ENCODE measurements at regions not wholly inside any gene's neighbourhood (a gene's known extent, or its start where the extent isn't known, plus 50 kb on each side); places are given as distances from the start of the nearest gene placed in this dataset.

DNA sequence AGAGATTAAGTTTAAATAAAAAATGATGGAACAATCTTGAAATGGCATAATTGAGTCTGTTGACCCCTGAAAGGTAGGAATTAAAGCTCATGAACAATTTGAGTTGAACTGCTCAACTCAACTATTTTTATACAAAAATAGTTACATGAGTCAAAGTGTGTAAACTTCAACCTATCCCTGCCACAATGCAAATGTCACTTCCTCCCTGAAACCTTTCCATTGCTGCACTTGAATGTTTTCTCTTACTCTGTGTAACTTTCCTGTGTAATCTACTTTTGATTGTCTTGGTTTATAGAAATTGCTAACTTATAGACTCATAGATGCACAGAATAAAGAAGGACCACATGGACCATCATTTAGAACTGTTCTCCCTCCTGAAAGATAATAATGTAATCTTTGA, 218.5 kb downstream of the GBA3 start:
- no peak for DNase-seq

DNA sequence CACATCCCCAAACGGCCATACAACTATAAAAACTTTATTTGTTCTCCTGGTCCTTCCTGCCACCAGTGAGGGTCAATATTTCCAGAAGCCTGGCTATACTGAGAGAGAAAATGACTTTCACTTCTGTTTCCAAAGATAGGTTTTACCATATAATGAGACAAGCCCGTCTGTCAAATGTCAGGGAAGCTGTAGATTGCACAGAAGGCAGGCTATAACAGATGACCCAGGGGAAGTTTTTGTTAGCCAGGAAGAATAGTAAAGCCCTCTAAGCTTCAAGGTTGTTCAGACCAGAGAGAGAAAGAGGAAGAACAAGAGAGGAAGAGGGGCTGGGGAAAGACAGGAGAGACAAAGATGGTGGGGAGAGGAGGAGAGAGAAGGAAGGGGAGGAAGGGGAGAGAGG, 217.5 kb downstream of the GBA3 start:
- no peak for DNase-seq

DNA sequence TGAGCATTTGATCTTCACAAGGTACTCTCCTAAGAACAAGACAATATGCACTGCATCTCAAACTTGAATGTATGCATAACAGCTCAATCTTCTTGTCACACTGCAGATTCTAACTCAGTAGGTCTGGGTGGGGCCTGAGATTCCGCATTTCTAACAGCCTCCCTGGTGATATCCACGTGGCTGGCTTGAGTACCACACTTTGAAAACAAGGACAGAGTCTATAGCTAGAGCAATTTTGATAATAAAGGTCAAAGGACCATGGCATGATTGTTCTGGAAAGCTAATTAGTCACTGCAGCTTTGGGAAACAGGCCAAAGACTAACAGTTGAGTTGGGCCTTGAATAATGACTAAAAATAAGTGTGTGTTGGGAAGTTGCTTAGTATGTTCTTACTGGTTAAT, 213.3 kb downstream of the GBA3 start:
- DNase-seq, result no peak

DNA sequence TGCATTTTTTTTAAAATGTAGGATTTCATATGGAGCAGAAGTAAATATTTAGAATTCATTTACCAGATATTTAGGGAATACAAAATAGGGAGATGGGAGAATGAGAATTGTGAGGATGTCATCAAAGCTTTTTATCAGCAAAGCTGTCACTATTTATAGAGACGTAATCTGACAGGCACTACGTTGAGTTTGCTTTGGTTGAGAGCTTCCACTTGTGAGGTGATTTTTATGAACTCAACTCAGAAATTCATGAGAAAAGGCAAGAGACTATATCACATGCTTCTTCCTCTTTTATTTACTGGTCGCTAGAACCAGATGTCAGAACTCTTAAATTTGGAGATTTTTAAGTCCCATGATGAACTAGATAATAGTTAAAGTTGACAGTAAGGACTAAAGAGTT, 211.2 kb downstream of the GBA3 start:
- no peak for DNase-seq

DNA sequence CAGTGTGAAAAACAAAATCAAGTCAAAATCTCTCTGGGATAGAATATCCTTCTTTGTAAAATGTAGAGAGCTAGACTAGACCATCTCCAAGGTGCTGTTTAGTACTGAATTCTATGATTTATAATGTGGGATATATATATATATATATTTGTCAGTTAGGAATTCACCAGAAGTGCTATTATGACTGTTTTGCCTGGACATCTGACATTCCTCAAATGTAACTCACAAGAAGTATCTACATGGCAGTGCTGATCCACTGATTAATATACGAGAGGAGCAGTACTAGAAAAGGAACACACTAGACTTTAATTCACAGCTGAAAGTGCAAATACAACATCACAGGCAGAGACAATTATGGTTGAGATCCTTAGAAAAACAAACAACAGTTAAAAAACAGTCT, 208.9 kb downstream of the GBA3 start:
- no peak for DNase-seq

DNA sequence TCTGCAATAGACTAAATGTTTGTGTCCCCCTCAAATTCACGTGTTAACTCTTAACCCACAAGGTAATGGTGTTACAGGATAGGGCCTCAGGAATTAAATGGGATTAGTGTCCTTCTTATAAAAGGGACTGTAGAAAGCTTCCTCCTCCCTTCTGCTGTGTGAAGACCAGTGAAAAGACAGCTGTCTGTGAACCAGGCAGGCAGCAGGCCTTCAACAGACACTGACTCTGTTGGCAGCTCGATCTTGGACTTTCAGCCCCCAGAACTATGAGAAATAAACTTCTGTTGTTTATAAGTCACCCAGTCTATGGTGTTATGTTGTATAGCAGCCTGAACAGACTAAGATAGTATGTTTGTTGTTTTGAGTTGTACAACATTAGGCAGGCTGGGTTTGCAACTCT, 208.1 kb downstream of the GBA3 start:
- DNase-seq, result no peak

DNA sequence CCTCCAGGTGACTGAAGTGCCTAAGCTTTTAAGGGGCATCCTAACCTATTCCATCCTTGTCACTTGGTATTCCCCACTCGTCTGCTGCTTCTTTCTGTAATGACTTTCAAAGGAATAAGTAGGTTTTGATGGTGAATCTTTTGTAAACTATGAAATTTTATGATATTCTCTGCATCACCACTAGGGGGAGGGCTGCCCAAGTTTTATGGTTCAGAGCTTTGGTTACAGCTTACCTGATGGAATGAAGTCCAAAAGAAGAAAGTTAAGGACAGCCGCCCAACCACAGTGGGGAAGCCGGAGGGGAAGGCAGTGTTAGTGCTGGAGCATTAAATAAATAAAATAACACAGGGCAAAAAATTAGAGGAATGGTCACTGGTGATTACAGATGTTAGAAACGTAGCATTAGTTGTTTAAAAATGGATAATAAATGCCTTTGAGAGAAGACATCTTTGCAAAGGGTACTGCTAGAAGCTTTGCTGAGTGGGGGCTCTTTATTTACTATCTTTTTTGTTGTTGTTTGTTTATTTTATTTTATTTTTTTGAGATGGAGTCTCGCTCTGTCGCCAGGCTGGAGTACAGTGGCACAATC, 204.9 kb downstream of the GBA3 start:
- DNase-seq, result peak; percentile 12

DNA sequence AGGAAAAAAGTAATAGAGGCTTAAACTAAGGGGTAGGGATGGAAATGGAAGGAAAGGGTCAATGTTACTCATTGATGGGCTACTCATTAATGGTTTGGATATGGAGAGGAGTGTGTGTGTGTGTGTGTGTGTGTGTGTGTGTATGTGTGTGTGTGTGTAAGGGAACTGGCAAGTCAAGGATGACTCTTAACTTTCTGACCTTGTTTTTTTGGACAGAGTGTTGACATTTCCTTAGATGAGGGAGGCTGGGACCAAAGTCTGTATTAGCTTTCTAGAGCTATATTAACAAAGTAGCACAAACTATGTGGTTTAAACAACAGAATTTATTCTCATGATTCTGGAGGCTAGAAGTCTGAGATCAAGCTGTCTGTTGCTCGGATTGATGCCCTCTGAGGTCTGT, 202.7 kb downstream of the GBA3 start:
- DNase-seq, result no peak

DNA sequence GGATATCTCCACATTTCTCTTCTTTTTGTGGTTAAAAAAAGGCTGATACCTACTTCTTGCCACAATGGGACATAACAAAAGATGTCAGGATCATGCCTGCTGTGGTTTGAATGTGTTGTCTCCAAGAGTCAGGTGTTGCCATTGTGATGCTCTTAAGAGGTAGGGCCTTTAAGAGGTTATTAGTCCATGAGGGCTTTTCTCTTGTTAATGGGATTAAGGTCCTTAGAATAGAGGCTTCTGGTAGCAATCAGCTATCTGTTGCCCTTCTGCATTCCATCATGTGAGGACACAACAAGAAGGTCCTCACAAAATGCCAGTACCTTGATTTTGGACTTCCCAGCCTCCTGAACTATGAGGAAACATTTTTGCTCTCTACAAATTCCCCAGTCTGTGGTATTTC, 191.4 kb downstream of the GBA3 start:
- DNase-seq, result no peak

DNA sequence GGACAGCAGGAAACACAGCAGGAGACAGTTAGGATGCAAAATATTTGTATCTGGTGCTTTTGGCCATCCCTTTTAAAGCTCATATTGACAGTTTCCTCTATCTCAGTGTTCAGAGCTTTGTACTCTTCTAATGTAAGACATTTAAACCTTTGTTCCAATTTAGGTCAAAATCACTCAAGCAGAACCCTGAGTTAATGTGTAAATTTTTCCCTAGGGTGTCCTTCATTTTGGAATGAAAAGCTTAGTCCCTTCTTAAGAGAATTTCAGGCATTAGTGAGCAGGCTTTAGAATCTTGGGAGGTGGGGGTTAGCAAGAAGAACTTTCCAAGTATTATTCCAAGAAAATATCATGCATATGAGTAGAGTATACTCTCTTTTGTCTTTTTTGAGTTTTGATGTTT, 188.7 kb downstream of the GBA3 start:
- DNase-seq, result no peak

DNA sequence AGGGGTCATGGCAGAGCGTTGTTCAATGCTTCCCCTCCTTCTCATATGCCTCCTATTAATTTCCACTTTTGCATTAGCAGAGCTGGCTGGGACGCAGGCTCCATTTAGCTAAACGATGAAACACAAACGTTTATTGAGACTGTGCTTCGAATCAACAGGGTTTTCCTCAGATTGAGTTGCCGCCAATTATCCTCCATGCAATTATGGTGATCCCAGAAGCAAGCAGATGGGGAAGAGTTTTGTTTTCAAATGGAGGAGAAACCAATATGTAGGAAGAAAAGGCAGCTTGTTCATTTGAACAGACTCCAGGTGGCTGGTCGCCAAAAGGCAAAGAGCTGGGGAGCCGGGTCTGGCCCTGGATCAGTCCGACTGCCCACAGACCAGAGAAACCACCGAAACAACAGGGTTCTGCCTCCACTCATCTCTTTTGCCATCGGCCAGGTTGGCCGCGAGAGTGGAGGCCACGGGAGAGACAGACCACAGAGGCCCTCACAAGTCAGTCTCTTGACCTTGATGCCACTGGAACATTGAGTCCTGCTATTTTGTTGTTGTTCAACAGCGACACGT, 184.8 kb downstream of the GBA3 start:
- DNase-seq, result no peak

DNA sequence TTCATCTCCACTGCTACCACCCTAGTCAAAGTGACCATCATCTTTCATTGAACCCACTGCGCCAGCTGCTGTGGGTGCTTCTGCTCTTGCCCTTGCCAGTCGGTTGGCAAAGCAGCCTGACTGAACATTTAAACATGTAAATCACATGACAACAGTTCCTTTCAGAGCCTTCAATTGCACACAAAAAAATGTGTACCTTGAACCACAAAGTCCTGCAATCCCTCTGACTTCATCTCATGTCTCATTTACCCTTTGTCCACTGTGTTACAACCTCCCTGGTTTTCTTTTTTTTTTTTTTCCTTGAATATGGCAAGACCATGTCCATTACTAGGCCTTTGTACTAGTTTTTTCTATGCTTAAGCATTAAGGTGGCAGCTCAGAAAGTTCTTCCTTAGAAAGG, 183.5 kb downstream of the GBA3 start:
- DNase-seq, result no peak

DNA sequence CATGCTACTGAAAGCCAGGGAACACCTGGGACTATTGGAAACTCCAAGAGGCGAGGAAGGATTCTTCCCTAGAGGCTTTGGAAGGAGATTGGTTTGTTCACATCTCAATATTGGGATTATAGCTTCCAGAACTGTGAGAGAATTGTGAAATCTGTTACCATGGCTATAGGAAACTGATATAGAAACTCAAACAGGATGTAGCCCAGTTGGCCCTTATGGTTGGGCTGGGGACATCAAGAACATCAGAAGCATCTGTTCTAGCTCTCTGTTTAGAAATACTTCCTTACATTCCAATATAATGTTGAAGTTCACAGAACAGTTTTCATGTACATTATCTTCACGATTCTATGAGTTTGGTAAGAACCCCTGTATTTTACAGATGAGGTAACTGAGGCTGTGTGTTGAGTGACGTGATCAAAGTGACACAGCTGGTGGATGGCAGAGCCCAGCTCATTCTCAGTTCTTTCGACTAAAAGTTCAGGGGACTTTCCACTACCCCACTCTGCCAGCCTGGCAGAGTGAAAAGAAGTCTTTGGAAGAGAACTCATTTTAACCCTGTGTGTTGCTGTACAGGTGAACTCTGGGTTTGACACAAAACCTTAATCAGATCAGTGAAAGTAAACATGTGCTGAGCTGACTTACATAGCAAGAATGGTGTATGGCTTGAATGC, 183.0 kb downstream of the GBA3 start:
- no peak for DNase-seq

DNA sequence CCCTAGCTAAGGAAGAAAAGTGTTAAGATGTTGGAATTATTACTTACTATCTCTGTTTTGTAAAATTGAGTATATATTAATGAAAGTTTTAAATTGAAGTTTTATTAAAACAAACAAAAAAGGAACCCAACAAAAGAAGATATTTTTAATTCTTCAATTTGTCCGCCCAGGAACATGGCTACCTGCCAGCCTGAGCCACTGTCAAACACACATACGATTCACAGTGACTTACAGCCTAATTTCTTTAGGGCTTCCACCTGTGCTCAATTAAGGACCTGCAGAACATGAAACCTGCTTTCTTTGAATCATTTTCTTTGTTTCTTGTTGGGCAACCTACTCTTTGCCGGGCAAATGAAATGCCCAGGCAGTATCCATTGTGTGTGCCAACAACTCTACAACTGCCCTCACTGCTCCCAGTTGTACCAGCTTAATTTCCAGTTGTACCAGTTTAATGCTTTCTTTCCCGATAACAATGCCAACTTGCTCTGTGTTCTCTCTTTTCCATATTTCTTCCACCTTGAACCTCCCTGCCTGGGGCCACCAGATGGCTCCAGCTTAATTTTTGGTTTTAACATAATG, 181.7 kb downstream of the GBA3 start:
- DNase-seq, result no peak

DNA sequence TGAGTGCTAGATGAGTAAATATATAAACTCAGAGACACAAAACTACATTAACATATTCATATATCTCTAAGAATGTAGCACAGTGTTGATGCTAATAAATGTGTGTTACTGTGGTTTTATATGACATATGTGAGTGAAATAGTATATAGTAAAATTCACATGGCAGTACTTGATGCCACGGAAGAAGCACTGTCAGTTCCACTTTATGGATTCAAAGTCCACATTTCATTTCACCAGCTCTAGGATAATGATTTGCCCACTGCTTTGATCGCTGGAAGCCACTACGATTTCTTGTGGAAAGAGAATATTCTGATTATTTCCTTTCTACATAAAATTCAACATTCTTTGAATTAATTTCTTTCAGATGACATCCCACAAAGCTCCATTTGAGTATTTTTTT, 181.2 kb downstream of the GBA3 start:
- DNase-seq, result no peak

DNA sequence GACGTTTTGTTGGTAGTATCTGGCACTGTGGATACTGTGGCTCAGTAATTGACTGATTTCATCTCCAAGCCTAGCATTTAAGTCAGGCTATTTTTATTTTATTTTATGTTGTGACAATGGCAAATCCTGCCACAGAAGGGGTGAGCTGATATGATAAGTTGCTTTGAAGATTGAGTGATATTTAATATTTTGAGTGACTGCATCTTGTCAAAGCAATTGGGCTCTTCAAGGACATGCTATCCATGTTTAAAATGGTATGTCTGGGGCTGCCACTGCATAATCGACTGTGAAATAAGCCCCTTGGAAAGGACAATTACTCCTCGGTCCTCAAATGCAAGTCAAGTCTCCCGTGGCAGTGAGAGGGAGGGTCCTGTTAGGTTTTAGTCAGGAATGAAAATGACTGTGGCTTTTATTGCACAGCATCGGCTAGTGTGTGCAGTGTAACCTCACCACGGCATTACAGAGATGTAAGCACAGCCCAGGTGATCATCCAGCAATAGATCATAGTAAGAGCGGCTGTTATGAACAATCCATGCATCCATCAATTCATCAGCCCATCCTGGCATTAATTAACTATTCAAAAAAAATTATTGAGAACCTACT, 178.2 kb downstream of the GBA3 start:
- DNase-seq, result no peak

DNA sequence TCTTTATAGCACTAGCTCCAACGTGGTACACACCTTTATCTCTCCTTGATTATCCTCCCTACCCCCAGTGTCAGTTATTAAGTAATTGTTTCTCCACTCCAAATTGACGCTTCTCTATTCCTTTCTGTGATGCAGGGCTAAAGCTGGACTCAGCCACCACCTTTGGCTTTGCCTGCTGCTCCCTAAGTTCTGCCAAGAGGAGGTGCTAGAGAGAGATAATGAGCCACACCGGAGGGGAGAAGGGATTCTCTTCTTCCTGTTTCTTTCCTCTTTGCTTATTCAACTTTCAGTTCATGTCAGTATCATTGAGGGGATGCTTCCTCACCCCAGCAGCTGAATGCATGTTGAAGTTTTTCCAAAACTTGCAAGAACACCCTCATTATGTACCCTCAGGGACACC, 176.5 kb downstream of the GBA3 start:
- DNase-seq, result no peak
